HEK293 (cell line): ENCODE measurements at regions not wholly inside any gene's neighbourhood (a gene's known extent, or its start where the extent isn't known, plus 50 kb on each side); places are given as distances from the start of the nearest gene placed in this dataset.

Experiments used
- CTCF ChIA-PET: fragments of 350-600 bp; formaldehyde crosslinking; extraction: SDS; loops from one replicate; lab custom pipeline; 2021; ENCODE audit warnings: antibody characterized with exemption; lab: Yijun Ruan, JAX
- POLR2A ChIA-PET: fragments of 300-600 bp; formaldehyde crosslinking; extraction: SDS; loops from one replicate; lab custom pipeline; 2020; ENCODE audit warnings: antibody characterized with exemption, inconsistent platforms; lab: Yijun Ruan, JAX
- H3K27ac ChIP-seq: fragments of 200-500 bp; sonication (Bioruptor generic); 2 replicates; pipeline ENCODE4 v1.5.1; 2014; ENCODE audit warnings: low read depth, low read length, control low read depth, inconsistent platforms; ENCODE audit errors: extremely low read depth
- H3K36me3 ChIP-seq, 2 experiments: fragments of 200-500 bp in 1 of 2; sonication (Bioruptor generic) in 1 of 2; 1 replicate in 1 of 2; 2 replicates in 1 of 2; pipeline ENCODE4 v1.5.1; 2014 to 2017; ENCODE audit warnings: inconsistent platforms in 2 of 2, low read length in 2 of 2; ENCODE audit not compliant: control insufficient read depth in 2 of 2, insufficient read depth in 1 of 2
- H3K4me1 ChIP-seq: fragments of 200-500 bp; sonication (Bioruptor generic); 2 replicates; pipeline ENCODE4 v1.5.1; 2014; ENCODE audit warnings: mild to moderate bottlenecking, low read length, inconsistent platforms; ENCODE audit not compliant: control insufficient read depth, insufficient read depth
- H3K4me3 ChIP-seq: 2 replicates; pipeline ENCODE4 v1.5.1; 2011; ENCODE audit warnings: low read depth, mild to moderate bottlenecking, control low read depth, low read length, moderate library complexity
- H3K9me3 ChIP-seq: fragments of 200-500 bp; sonication (Bioruptor generic); 2 replicates; pipeline ENCODE4 v1.5.1; 2014; ENCODE audit warnings: low read depth, low read length, inconsistent platforms; ENCODE audit not compliant: control insufficient read depth, insufficient read depth
- ATF2 ChIP-seq: fragments of 450-650 bp; formaldehyde crosslinking; IDR thresholded peaks from 2 replicates; pipeline ENCODE4 v1.5.1; 2016; ENCODE audit warnings: missing biosample characterization, missing genetic modification characterization, low read depth
- HOXA7 ChIP-seq: sonication (generic); formaldehyde crosslinking; IDR thresholded peaks from 2 replicates; pipeline ENCODE4 v1.8.1; 2022; ENCODE audit warnings: missing genetic modification reagents, borderline replicate concordance
- HOXC10 ChIP-seq: sonication (generic); formaldehyde crosslinking; IDR thresholded peaks from 2 replicates; pipeline ENCODE4 v1.8.1; 2023; ENCODE audit warnings: mild to moderate bottlenecking, missing genetic modification reagents
- KLF8 ChIP-seq: fragments of 450-650 bp; formaldehyde crosslinking; IDR thresholded peaks from 2 replicates; pipeline ENCODE4 v1.5.1; 2016; ENCODE audit warnings: missing biosample characterization, missing genetic modification characterization
- MZF1 ChIP-seq: fragments of 450-650 bp; formaldehyde crosslinking; IDR thresholded peaks from 2 replicates; pipeline ENCODE4 v1.5.1; 2017; ENCODE audit warnings: missing biosample characterization, missing genetic modification characterization, borderline replicate concordance
- PATZ1 ChIP-seq: fragments of 450-650 bp; formaldehyde crosslinking; IDR thresholded peaks from 2 replicates; pipeline ENCODE4 v1.5.1; 2016; ENCODE audit warnings: missing biosample characterization, missing genetic modification characterization
- RBAK ChIP-seq: fragments of 450-650 bp; formaldehyde crosslinking; IDR thresholded peaks from 2 replicates; pipeline ENCODE4 v1.5.1; 2016; ENCODE audit warnings: missing biosample characterization, missing genetic modification characterization
- WT1 ChIP-seq: fragments of 450-650 bp; formaldehyde crosslinking; IDR thresholded peaks from 2 replicates; pipeline ENCODE4 v1.5.1; 2016; ENCODE audit warnings: missing biosample characterization, missing genetic modification characterization
- ZBTB1 ChIP-seq: fragments of 450-650 bp; formaldehyde crosslinking; IDR thresholded peaks from 2 replicates; pipeline ENCODE4 v1.5.1; 2016; ENCODE audit warnings: missing biosample characterization, missing genetic modification characterization
- ZFP3 ChIP-seq: fragments of 450-650 bp; formaldehyde crosslinking; IDR thresholded peaks from 2 replicates; pipeline ENCODE4 v1.5.1; 2016; ENCODE audit warnings: low read depth, missing biosample characterization, missing genetic modification characterization
- ZFP41 ChIP-seq: fragments of 450-650 bp; formaldehyde crosslinking; IDR thresholded peaks from 2 replicates; pipeline ENCODE4 v1.5.1; 2016; ENCODE audit warnings: missing biosample characterization, missing genetic modification characterization, borderline replicate concordance
- ZNF169 ChIP-seq: fragments of 450-650 bp; formaldehyde crosslinking; IDR thresholded peaks from 2 replicates; pipeline ENCODE4 v1.5.1; 2016; ENCODE audit warnings: missing biosample characterization, missing genetic modification characterization
- ZNF221 ChIP-seq: fragments of 450-650 bp; formaldehyde crosslinking; IDR thresholded peaks from 2 replicates; pipeline ENCODE4 v1.5.1; 2017; ENCODE audit warnings: missing biosample characterization, missing genetic modification characterization, borderline replicate concordance
- ZNF223 ChIP-seq: fragments of 450-650 bp; formaldehyde crosslinking; IDR thresholded peaks from 2 replicates; pipeline ENCODE4 v1.5.1; 2016; ENCODE audit warnings: missing biosample characterization, missing genetic modification characterization
- ZNF248 ChIP-seq: fragments of 450-650 bp; formaldehyde crosslinking; IDR thresholded peaks from 2 replicates; pipeline ENCODE4 v1.5.1; 2017; ENCODE audit warnings: missing biosample characterization, missing genetic modification characterization
- ZNF394 ChIP-seq: fragments of 450-650 bp; formaldehyde crosslinking; IDR thresholded peaks from 2 replicates; pipeline ENCODE4 v1.5.1; 2016; ENCODE audit warnings: missing biosample characterization, missing genetic modification characterization, mild to moderate bottlenecking, moderate library complexity, borderline replicate concordance
- ZNF433 ChIP-seq: fragments of 450-650 bp; formaldehyde crosslinking; IDR thresholded peaks from 2 replicates; pipeline ENCODE4 v1.5.1; 2016; ENCODE audit warnings: missing biosample characterization, missing genetic modification characterization, low read depth
- ZNF488 ChIP-seq: fragments of 450-650 bp; formaldehyde crosslinking; IDR thresholded peaks from 2 replicates; pipeline ENCODE4 v1.5.1; 2016; ENCODE audit warnings: missing biosample characterization, missing genetic modification characterization
- ZNF514 ChIP-seq: fragments of 450-650 bp; formaldehyde crosslinking; IDR thresholded peaks from 2 replicates; pipeline ENCODE4 v1.5.1; 2016; ENCODE audit warnings: missing biosample characterization, missing genetic modification characterization
- ZNF530 ChIP-seq: fragments of 450-650 bp; formaldehyde crosslinking; IDR thresholded peaks from 2 replicates; pipeline ENCODE4 v1.5.1; 2016; ENCODE audit warnings: low read depth, missing biosample characterization, missing genetic modification characterization
- ZNF555 ChIP-seq: fragments of 450-650 bp; formaldehyde crosslinking; conservative IDR thresholded peaks from 2 replicates; pipeline ENCODE4 v1.5.1; 2017; ENCODE audit warnings: missing biosample characterization, mild to moderate bottlenecking, missing genetic modification characterization, inconsistent platforms
- ZNF580 ChIP-seq: fragments of 450-650 bp; formaldehyde crosslinking; IDR thresholded peaks from 2 replicates; pipeline ENCODE4 v1.5.1; 2016; ENCODE audit warnings: missing biosample characterization, missing genetic modification characterization
- ZNF626 ChIP-seq: fragments of 450-650 bp; sonication (Bioruptor Pico); formaldehyde crosslinking; IDR thresholded peaks from 2 replicates; pipeline ENCODE4 v1.5.1; 2018; ENCODE audit warnings: missing biosample characterization, missing genetic modification characterization, inconsistent platforms
- ZNF629 ChIP-seq: fragments of 450-650 bp; formaldehyde crosslinking; IDR thresholded peaks from 2 replicates; pipeline ENCODE4 v1.5.1; 2017; ENCODE audit warnings: missing biosample characterization, missing genetic modification characterization
- ZNF837 ChIP-seq: fragments of 450-650 bp; formaldehyde crosslinking; IDR thresholded peaks from 2 replicates; pipeline ENCODE4 v1.5.1; 2016; ENCODE audit warnings: missing biosample characterization, missing genetic modification characterization
- ZSCAN18 ChIP-seq: fragments of 450-650 bp; formaldehyde crosslinking; IDR thresholded peaks from 2 replicates; pipeline ENCODE4 v1.5.1; 2016; ENCODE audit warnings: missing biosample characterization, missing genetic modification characterization
- ZXDB ChIP-seq: fragments of 450-650 bp; formaldehyde crosslinking; IDR thresholded peaks from 2 replicates; pipeline ENCODE4 v1.5.1; 2016; ENCODE audit warnings: missing biosample characterization, missing genetic modification characterization

GRCh38 chr6:19638931-19639330 is 198.2 kb upstream of the ID4 start (continued):
- no peak for TF ChIP-seq ATF2 (tag by site-specific recombination)
- TF ChIP-seq ZFP41 (tag by site-specific recombination): no peak
- no peak for TF ChIP-seq ZNF530 (tag by site-specific recombination)
- TF ChIP-seq, all 188 proteins: peak for 0

- no peak overlapping the region for H3K27ac ChIP-seq
- H3K9me3 ChIP-seq: no peaks in the 10 kb centered on the region
- no peaks in the 10 kb centered on the region for H3K36me3 ChIP-seq
- H3K4me3 ChIP-seq: no peak overlapping the region
- TF ChIP-seq HOXC10 (CRISPR knock-in tag) (no peak), ZBTB1 (tag by site-specific recombination) (no peak), ZNF555 (tag by site-specific recombination) (no peak), HOXA7 (no peak), ZNF514 (tag by site-specific recombination) (no peak), KLF8 (tag by site-specific recombination) (no peak), ZNF629 (no peak), ZNF221 (tag by site-specific recombination) (no peak), ZNF626 (tag by site-specific recombination) (no peak), ZNF394 (tag by site-specific recombination) (no peak), ZNF488 (tag by site-specific recombination) (no peak), WT1 (tag by site-specific recombination) (no peak), ZNF169 (tag by site-specific recombination) (no peak), ZNF580 (tag by site-specific recombination) (no peak), MZF1 (tag by site-specific recombination) (no peak), ZNF433 (tag by site-specific recombination) (no peak)
- no peaks in the 10 kb centered on the region for H3K4me1 ChIP-seq
- CTCF ChIA-PET: interaction anchor here (1.0 kb wide), 1 partner anchor 22 kb away, joined by 3 read pairs; no protein-coding TSS in a partner anchor
- POLR2A ChIA-PET: no interaction called here
These were observed 193.9 kb upstream of the ID4 start for GRCh38 chr6:19643287-19643686.

- Histone ChIP-seq H3K27ac (no peak overlapping the region), H3K36me3 (no peaks in the 10 kb centered on the region), H3K4me1 (no peaks in the 10 kb centered on the region), H3K4me3 (no peak overlapping the region), H3K9me3 (no peaks in the 10 kb centered on the region)
- ChIA-PET CTCF (no interaction called here), POLR2A (no interaction called here)
- no peak for TF ChIP-seq ZSCAN18
- no peak for TF ChIP-seq ZNF223
- no peak for TF ChIP-seq ZFP3 (tag by site-specific recombination)
- no peak for TF ChIP-seq ZNF837
- TF ChIP-seq HOXA7: no peak
- TF ChIP-seq ZXDB (tag by site-specific recombination): no peak
- no peak for TF ChIP-seq ZNF248 (tag by site-specific recombination)
- TF ChIP-seq RBAK (tag by site-specific recombination): no peak
- no peak for TF ChIP-seq PATZ1 (tag by site-specific recombination)
These were observed 193.5 kb upstream of the ID4 start for GRCh38 chr6:19643713-19644112.
